Large intestine (tissue), 3 donors: ENCODE measurements at regions not wholly inside any gene's neighbourhood (a gene's known extent, or its start where the extent isn't known, plus 50 kb on each side); places are given as distances from the start of the nearest gene placed in this dataset.

Experiments
- DNase-seq, 2 donors: peaks; one replicate each; pipeline versions ENCODE4 v3.0.0 to v3.0.0-alpha.2; 2013
- H3K27ac ChIP-seq: one replicate; pipeline ENCODE4 v1.5.1; 2013; ENCODE audit warnings: low read length
- H3K27me3 ChIP-seq: 2 replicates; pipeline ENCODE4 v1.6.1; 2013; ENCODE audit warnings: low read length; ENCODE audit not compliant: control insufficient read depth, insufficient read depth
- H3K36me3 ChIP-seq: 2 replicates; pipeline ENCODE4 v1.6.1; 2013; ENCODE audit warnings: low read length; ENCODE audit not compliant: control insufficient read depth, insufficient read depth
- H3K4me1 ChIP-seq: one replicate; pipeline ENCODE4 v1.6.1; 2013; ENCODE audit warnings: low read length; ENCODE audit not compliant: control insufficient read depth, insufficient read depth
- H3K4me3 ChIP-seq: one replicate; pipeline ENCODE4 v1.5.1; 2013; ENCODE audit warnings: low read length
- H3K9me3 ChIP-seq: one replicate; pipeline ENCODE4 v1.6.1; 2013; ENCODE audit warnings: mild to moderate bottlenecking, low read depth, low read length, moderate library complexity; ENCODE audit not compliant: control insufficient read depth
- WGBS: methylation state at CpG from one replicate; pipeline ENCODE4 v1.1.5; 2013; ENCODE audit warnings: low lambda C conversion rate; ENCODE audit not compliant: insufficient coverage; 5-methylcytosine and 5-hydroxymethylcytosine counted together

DNA sequence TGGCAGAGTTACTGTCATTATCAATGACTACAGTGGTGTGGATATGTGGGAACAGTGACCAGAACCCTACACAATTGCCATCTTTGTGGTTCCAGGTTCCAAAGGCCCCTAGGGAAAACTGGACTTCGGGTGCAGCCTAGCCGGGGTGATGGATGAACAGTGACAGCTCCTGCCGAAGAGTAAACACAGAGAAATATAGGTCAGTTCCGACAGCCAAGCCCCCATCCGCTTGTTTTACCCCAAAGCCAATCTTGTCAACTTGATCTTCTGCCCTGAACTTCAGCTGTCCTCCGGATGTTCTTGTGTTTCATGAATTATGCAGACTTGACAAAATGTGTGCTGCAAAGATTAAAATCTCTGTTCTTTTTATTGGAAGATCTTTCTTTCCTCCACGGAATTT, 200.4 kb upstream of the SRRM4 start:
- no peak for DNase-seq
- Histone ChIP-seq H3K4me3 (no peak overlapping the region), H3K27ac (no peak overlapping the region), H3K4me1 (no peaks in the 10 kb centered on the region), H3K9me3 (no peaks in the 10 kb centered on the region), H3K27me3 (no peaks in the 10 kb centered on the region), H3K36me3 (no peaks in the 10 kb centered on the region)
- WGBS, result no CpG with 5 or more reads among the region's 7 CpGs

DNA sequence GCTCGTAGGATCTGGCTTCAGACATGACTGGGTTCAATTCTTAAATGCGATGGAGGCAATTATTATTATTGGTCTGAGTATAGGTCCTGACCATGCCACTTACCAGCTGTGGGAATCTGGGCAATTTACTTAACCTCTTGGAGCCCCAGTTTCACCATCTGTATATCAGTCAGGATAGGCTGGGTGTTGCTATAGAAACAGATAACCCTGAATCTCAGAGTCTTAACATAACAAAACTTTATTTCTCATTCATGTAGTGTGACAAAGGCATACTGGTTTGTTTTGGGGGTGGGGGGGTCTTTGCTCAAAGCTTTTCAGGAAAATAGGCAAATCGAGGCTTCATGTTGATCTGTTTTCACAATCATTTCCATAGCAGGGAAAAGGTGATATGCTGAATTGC, 199.6 kb upstream of the SRRM4 start:
- H3K27me3 ChIP-seq, result no peaks in the 10 kb centered on the region
- no peak overlapping the region for H3K4me3 ChIP-seq
- no peaks in the 10 kb centered on the region for H3K36me3 ChIP-seq
- H3K27ac ChIP-seq, result no peak overlapping the region
- WGBS, result no CpG with 5 or more reads among the region's 3 CpGs
- no peak for DNase-seq
- H3K4me1 ChIP-seq, result no peaks in the 10 kb centered on the region
- no peaks in the 10 kb centered on the region for H3K9me3 ChIP-seq

DNA sequence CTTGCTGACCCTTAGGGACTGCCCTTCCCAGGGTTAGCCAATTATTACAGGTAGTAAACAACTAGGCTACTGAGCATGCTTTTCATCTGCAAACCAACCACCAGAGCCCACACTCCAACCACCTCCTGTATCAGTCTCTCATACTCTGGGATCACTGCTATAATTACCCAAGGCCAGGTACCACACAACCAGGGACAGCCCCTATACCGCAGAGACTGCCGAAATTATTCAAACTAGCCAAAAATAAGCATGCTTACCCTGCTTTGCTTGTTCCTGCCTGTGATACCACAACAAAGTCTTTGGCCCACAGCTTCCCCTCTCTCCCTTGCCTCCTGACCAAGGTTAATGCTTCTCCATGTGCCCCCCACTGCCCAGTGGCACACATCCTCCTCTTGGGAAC, 197.6 kb upstream of the SRRM4 start:
- H3K27me3 ChIP-seq, result no peaks in the 10 kb centered on the region
- WGBS, result no CpG with 5 or more reads among the region's 2 CpGs

DNA sequence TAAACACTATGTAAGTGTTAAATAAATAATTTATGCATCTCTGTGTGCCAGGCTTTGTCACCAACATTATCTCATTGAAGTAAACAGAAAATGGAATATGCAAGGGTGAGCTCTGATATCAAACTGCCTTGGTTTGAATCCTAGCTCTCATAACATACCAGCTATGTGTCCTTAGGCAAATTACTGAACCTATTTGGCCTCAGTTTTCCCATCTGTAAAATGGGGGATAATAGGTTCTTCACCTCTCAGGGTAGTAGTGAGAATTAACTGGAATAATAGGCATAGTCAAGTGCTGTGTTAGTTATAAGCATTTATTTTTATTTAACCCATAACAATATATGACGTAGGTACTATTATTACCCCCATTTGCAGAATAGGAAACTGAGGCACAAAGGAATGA, 190.8 kb upstream of the SRRM4 start:
- Histone ChIP-seq H3K4me1 (no peaks in the 10 kb centered on the region), H3K9me3 (no peaks in the 10 kb centered on the region), H3K36me3 (no peaks in the 10 kb centered on the region), H3K27ac (no peak overlapping the region), H3K27me3 (no peaks in the 10 kb centered on the region), H3K4me3 (no peak overlapping the region)
- WGBS, result no CpG with 5 or more reads among the region's 1 CpG
- no peak for DNase-seq

More for the DNA sequence above, 197.6 kb upstream of the SRRM4 start:
- Histone ChIP-seq H3K9me3 (no peaks in the 10 kb centered on the region), H3K27ac (no peak overlapping the region), H3K36me3 (no peaks in the 10 kb centered on the region), H3K4me3 (no peak overlapping the region), H3K4me1 (no peaks in the 10 kb centered on the region)
- DNase-seq, result no peak

DNA sequence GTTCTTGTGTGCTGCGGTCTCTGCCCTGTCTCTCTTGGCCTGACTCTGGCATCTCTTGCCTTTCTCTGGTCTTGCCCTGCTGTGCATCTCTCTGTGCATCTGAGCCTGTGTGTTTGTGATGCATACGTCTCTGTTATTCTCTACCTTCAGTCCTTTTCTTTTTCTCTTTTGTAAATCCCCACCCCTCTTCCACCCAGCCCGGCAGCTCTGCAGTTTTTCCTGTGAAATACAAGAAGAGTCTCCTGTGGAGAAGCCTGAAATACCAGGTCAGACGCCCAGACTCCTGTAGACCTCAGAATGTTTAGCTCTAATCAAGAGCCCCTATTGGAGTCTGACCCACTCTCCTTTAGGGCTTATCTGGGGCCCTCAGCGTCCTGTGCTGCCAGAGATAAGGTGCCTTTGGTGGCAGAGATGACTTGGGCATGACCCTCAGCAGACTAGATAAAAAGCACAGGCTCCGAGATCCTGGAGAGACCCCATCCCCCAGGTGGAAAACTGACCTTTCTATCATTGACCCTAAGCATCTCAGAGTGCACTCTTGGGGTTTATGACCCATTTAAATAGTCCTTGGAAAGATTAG, 167.5 kb upstream of the SRRM4 start:
- no peaks in the 10 kb centered on the region for H3K4me1 ChIP-seq

DNA sequence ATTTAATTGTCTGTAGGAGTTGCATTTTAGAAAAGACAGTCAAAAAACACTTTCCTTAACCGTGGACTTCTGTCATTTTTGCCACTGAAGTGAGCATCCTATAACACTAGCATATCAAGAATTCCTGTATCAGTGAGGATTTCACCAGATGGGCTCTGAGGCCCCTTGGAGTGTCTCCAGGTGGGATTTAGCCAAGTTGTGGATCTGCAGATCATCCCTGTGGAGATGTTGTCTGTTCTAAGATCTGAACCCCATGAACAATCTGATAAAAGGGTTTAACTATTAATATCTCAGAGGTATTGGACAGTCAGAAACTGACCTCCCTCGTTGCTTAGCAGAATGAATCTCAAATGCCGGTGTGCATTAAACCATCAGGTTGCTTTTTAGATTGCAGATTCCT, 165.0 kb upstream of the SRRM4 start:
- H3K4me1 ChIP-seq, result no peaks in the 10 kb centered on the region
- H3K36me3 ChIP-seq, result no peaks in the 10 kb centered on the region
- no peaks in the 10 kb centered on the region for H3K27me3 ChIP-seq
- DNase-seq, result no peak
- H3K4me3 ChIP-seq, result no peak overlapping the region
- no CpG with 5 or more reads among the region's 3 CpGs for WGBS
- H3K27ac ChIP-seq, result no peak overlapping the region
- H3K9me3 ChIP-seq, result no peaks in the 10 kb centered on the region

More for the DNA sequence above, 167.5 kb upstream of the SRRM4 start:
- no peak for DNase-seq
- Histone ChIP-seq H3K4me3 (no peak overlapping the region), H3K27me3 (no peaks in the 10 kb centered on the region), H3K9me3 (no peaks in the 10 kb centered on the region), H3K36me3 (no peaks in the 10 kb centered on the region), H3K27ac (no peak overlapping the region)
- WGBS, result 47% methylated on average over 3 of the region's 6 CpGs

DNA sequence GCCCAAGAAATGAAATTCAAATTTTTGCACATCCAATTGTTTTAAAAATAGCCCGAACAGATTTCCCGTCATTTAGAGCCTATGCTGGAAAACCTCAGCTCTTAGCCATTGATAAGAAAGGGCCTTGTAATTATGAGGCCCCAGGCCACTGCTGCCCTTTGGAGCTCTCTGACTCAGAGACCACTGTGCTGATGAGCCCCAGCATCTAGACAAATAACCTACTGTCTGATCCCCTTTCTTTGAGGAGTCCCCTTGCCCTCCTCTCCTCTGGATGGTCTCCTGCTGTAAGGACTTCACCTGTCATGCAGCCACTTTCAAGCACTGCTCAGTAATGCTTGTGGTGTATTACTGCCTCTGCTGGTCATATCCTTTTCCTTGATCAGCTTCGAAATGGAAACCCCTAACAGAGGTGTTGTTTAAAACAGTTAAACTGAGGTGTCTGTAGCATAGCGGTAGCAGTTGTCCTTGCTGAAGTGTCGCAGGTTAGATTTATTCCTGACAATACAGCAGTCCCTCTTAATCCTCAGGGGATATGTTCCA, 159.9 kb upstream of the SRRM4 start:
- no CpG with 5 or more reads among the region's 5 CpGs for WGBS
- Histone ChIP-seq H3K36me3 (no peaks in the 10 kb centered on the region), H3K27ac (no peak overlapping the region), H3K4me1 (no peaks in the 10 kb centered on the region), H3K27me3 (no peaks in the 10 kb centered on the region), H3K9me3 (no peaks in the 10 kb centered on the region), H3K4me3 (no peak overlapping the region)
- no peak for DNase-seq

DNA sequence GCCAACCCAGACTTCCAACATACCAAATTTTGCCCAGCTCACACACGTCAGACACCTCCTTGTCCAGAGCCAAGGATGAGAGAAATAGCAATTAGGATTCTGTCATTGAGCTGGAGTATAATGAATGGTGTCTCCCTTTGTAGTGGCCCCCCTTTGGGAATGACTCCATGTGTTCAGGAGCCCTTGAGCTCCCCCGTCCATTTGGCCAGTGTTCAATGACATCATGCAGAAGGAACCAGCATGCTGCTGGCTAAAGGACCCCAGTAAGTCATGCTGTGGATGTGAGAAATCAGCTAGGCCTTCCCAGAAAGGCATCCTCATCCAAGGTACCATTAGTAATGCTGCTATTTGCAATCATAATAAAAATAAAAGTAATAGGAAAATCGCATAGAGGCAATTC, 158.8 kb upstream of the SRRM4 start:
- WGBS, result no CpG with 5 or more reads among the region's 3 CpGs
- Histone ChIP-seq H3K27me3 (no peaks in the 10 kb centered on the region), H3K9me3 (no peaks in the 10 kb centered on the region), H3K4me1 (no peaks in the 10 kb centered on the region), H3K4me3 (no peak overlapping the region), H3K36me3 (no peaks in the 10 kb centered on the region), H3K27ac (no peak overlapping the region)
- DNase-seq, result no peak

DNA sequence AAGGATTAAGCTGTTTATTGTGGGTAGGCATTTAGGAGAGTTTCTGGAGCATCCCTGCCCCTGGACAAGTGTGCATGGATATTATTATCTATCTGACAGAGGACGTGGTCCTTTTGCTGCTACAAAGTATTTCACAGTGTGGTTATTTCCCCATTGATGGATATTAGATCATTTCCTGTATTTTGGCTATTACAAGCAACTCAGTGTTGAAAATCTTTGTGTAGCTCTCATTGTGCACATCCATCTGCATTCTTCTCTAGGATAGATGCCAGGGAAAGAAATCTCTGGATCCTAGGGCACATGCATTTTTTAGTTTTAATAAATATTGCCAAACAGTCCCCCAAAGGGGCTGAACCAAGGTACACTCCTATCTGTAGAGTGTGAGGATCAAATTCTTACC, 154.3 kb upstream of the SRRM4 start:
- Histone ChIP-seq H3K36me3 (no peaks in the 10 kb centered on the region), H3K27me3 (no peaks in the 10 kb centered on the region), H3K4me3 (no peak overlapping the region), H3K4me1 (no peaks in the 10 kb centered on the region), H3K27ac (no peak overlapping the region), H3K9me3 (no peaks in the 10 kb centered on the region)
- WGBS, result no CpG with 5 or more reads among the region's 1 CpG
- DNase-seq, result no peak

DNA sequence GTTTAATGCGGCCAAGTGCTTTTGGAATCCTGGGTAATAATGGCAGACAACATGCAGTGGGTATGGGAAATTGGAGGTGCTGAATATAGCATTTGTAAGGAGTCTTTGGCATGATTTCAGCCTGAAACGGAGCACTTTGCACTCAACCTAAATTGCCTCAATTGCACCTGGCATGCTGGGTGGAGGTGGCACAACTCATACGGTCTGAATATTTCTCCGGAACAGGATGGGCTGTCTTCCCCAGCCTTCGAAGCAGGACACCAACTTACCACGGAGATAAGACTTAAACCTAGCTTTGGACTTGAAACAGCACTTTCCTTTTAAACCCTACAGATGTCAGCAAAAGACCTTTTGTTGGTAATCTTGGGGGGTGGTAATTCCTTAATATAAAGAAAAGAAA, 153.7 kb upstream of the SRRM4 start:
- Histone ChIP-seq H3K4me1 (no peaks in the 10 kb centered on the region), H3K36me3 (no peaks in the 10 kb centered on the region), H3K27ac (no peak overlapping the region), H3K9me3 (no peaks in the 10 kb centered on the region), H3K27me3 (no peaks in the 10 kb centered on the region), H3K4me3 (no peak overlapping the region)
- no peak for DNase-seq
- WGBS, result no CpG with 5 or more reads among the region's 6 CpGs

DNA sequence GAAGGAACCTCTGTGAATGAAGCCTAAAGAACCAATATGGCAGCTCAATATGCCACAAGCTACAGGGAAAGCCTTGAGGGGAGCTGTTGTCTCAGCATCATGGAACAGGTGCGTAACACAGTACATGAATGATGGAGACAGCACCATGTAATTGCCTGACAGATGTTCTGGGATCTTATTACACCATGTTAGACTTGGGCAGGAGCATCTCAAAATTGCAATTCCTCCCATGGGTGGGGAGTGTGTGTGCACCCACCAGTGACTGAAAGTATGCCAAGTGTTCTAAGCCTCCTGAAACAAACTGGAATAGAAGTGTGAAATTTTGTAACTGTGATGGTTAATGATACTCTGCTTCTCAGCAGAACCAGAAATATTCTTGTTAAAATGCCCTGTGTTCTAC, 151.0 kb upstream of the SRRM4 start:
- Histone ChIP-seq H3K36me3 (no peaks in the 10 kb centered on the region), H3K9me3 (no peaks in the 10 kb centered on the region), H3K4me1 (no peaks in the 10 kb centered on the region), H3K27ac (no peak overlapping the region), H3K4me3 (no peak overlapping the region), H3K27me3 (no peaks in the 10 kb centered on the region)
- no peak for DNase-seq
- no CpG with 5 or more reads among the region's 1 CpG for WGBS
